SH-SY5Y (cell line): ENCODE measurements at regions not wholly inside any gene's neighbourhood (a gene's known extent, or its start where the extent isn't known, plus 50 kb on each side); places are given as distances from the start of the nearest gene placed in this dataset.

ENCODE experiments used
- GATA2 ChIP-seq: IDR thresholded peaks from 2 replicates; pipeline ENCODE4 v1.6.1; 2011; ENCODE audit warnings: mild to moderate bottlenecking, low read depth, low read length
- GATA3 ChIP-seq: IDR thresholded peaks from 2 replicates; pipeline ENCODE4 v1.6.1; 2011; ENCODE audit warnings: low read depth, mild to moderate bottlenecking, low read length, moderate library complexity

DNA sequence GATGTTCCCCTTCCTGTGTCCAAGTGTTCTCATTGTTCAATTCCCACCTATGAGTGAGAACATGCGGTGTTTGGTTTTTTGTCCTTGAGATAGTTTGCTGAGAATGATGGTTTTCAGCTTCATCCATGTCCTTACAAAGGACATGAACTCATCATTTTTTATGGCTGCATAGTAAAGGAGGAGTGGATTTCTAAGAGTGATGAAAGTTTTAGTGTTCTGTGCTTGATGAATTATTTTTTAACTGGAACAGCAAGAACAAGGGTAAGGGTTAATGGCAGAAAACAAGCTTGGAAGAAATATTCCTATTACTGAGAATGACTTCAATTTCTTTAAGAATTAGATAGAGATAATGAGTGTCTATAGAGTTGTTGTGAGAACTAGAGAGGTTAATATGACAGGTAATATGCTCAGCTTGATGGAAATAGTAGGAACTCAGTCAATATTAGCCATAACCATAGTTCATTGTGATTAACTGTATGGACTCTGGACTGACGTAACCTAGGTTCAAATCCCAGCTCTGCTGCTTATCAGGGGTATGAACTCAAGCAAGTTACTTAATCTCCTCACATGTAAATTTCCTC is 190.0 kb downstream of the RPS12 start:
- TF ChIP-seq GATA2 (no peak), GATA3 (no peak)
